AG09319 (cell line): ENCODE measurements at regions not wholly inside any gene's neighbourhood (a gene's known extent, or its start where the extent isn't known, plus 50 kb on each side); places are given as distances from the start of the nearest gene placed in this dataset.

ENCODE experiments used
- DNase-seq: peaks from one replicate; pipeline ENCODE4 v3.0.0-alpha.2; 2010; ENCODE audit warnings: low read depth; ENCODE audit errors: extremely low read depth
- CTCF ChIP-seq: IDR thresholded peaks from 2 replicates; pipeline ENCODE4 v1.5.1; 2011; ENCODE audit warnings: low read depth, mild to moderate bottlenecking, inconsistent platforms, low read length, moderate library complexity

- TF ChIP-seq CTCF, result no peak
Observed at GRCh38 chr20:17010181-17010580, 216.7 kb upstream of the PCSK2 start.

GRCh38 chr20:17012546-17013226 is 214.2 kb upstream of the PCSK2 start:
- no peak for DNase-seq
- TF ChIP-seq CTCF, result no peak

More at GRCh38 chr20:17010181-17010580, 216.7 kb upstream of the PCSK2 start:
- no peak for DNase-seq

- DNase-seq, result no peak
- no peak for TF ChIP-seq CTCF
Observed at GRCh38 chr20:17014217-17014616, 212.6 kb upstream of the PCSK2 start.

- no peak for DNase-seq
Observed at GRCh38 chr20:17014756-17015366, 212.0 kb upstream of the PCSK2 start.

GRCh38 chr20:17017232-17017631 is 209.6 kb upstream of the PCSK2 start:
- no peak for DNase-seq
- no peak for TF ChIP-seq CTCF

More at GRCh38 chr20:17014756-17015366, 212.0 kb upstream of the PCSK2 start:
- TF ChIP-seq CTCF, result no peak

GRCh38 chr20:17021481-17021880 is 205.4 kb upstream of the PCSK2 start:
- TF ChIP-seq CTCF, result no peak
- DNase-seq, result no peak

GRCh38 chr20:17023036-17023435 is 203.8 kb upstream of the PCSK2 start:
- no peak for DNase-seq
- TF ChIP-seq CTCF, result no peak
